ENCODE measurements at regions not wholly inside any gene's neighbourhood (a gene's known extent, or its start where the extent isn't known, plus 50 kb on each side); places are given as distances from the start of the nearest gene placed in this dataset.

GRCh38 chrX:43526878-43527277 lies 129.2 kb upstream of the MAOA start:
- no peak overlapping the region for H3K4me3 Mint-ChIP-seq (ENCODE audit: unreplicated experiment)
- H3K9me3 Mint-ChIP-seq (ENCODE audit: unreplicated experiment): peaks cover 1% of the 10 kb centered on the region
- no peak for TF ChIP-seq CTCF (IDR thresholded peaks at IDR 0.05; ENCODE audit: partially characterized antibody, unreplicated experiment)
- H3K27me3 Mint-ChIP-seq (ENCODE audit: unreplicated experiment): no peaks in the 10 kb centered on the region
- DNase-seq: no peak
- no peaks in the 10 kb centered on the region for H3K36me3 Mint-ChIP-seq (ENCODE audit: unreplicated experiment)
- no peaks in the 10 kb centered on the region for H3K4me1 Mint-ChIP-seq (ENCODE audit: low read depth, unreplicated experiment)
- H3K27ac Mint-ChIP-seq (ENCODE audit: unreplicated experiment): no peak overlapping the region

GRCh38 chrX:43527801-43528200 lies 128.3 kb upstream of the MAOA start:
- H3K27me3 Mint-ChIP-seq (ENCODE audit: unreplicated experiment): no peaks in the 10 kb centered on the region
- H3K27ac Mint-ChIP-seq (ENCODE audit: unreplicated experiment): no peak overlapping the region
- no peak for TF ChIP-seq CTCF (IDR thresholded peaks at IDR 0.05; ENCODE audit: partially characterized antibody, unreplicated experiment)
- H3K36me3 Mint-ChIP-seq (ENCODE audit: unreplicated experiment): no peaks in the 10 kb centered on the region
- no peak overlapping the region for H3K4me3 Mint-ChIP-seq (ENCODE audit: unreplicated experiment)
- H3K9me3 Mint-ChIP-seq (ENCODE audit: unreplicated experiment): peaks cover 1% of the 10 kb centered on the region
- DNase-seq: no peak
- H3K4me1 Mint-ChIP-seq (ENCODE audit: low read depth, unreplicated experiment): no peaks in the 10 kb centered on the region

- DNase-seq: no peak
- no peak for TF ChIP-seq CTCF (IDR thresholded peaks at IDR 0.05; ENCODE audit: partially characterized antibody, unreplicated experiment)
- Mint-ChIP-seq H3K36me3 (ENCODE audit: unreplicated experiment) (no peaks in the 10 kb centered on the region), H3K27me3 (ENCODE audit: unreplicated experiment) (no peaks in the 10 kb centered on the region), H3K27ac (ENCODE audit: unreplicated experiment) (no peak overlapping the region), H3K9me3 (ENCODE audit: unreplicated experiment) (peaks cover 1% of the 10 kb centered on the region), H3K4me3 (ENCODE audit: unreplicated experiment) (no peak overlapping the region), H3K4me1 (ENCODE audit: low read depth, unreplicated experiment) (no peaks in the 10 kb centered on the region)
These were observed 125.3 kb upstream of the MAOA start for GRCh38 chrX:43530837-43531236.

GRCh38 chrX:43540318-43540717 lies 115.8 kb upstream of the MAOA start:
- H3K4me1 Mint-ChIP-seq (ENCODE audit: low read depth, unreplicated experiment): no peaks in the 10 kb centered on the region
- H3K4me3 Mint-ChIP-seq (ENCODE audit: unreplicated experiment): no peak overlapping the region
- DNase-seq: no peak
- H3K27me3 Mint-ChIP-seq (ENCODE audit: unreplicated experiment): peaks cover 1% of the 10 kb centered on the region
- no peak for TF ChIP-seq CTCF (IDR thresholded peaks at IDR 0.05; ENCODE audit: partially characterized antibody, unreplicated experiment)
- no peaks in the 10 kb centered on the region for H3K36me3 Mint-ChIP-seq (ENCODE audit: unreplicated experiment)
- peaks cover 3% of the 10 kb centered on the region for H3K9me3 Mint-ChIP-seq (ENCODE audit: unreplicated experiment)
- no peak overlapping the region for H3K27ac Mint-ChIP-seq (ENCODE audit: unreplicated experiment)

- no peaks in the 10 kb centered on the region for H3K9me3 Mint-ChIP-seq (ENCODE audit: unreplicated experiment)
- no peak overlapping the region for H3K27ac Mint-ChIP-seq (ENCODE audit: unreplicated experiment)
- TF ChIP-seq CTCF (IDR thresholded peaks at IDR 0.05; ENCODE audit: partially characterized antibody, unreplicated experiment): no peak
- peaks cover 9% of the 10 kb centered on the region for H3K4me1 Mint-ChIP-seq (ENCODE audit: low read depth, unreplicated experiment)
- H3K27me3 Mint-ChIP-seq (ENCODE audit: unreplicated experiment): no peaks in the 10 kb centered on the region
- DNase-seq: no peak
- no peak overlapping the region for H3K4me3 Mint-ChIP-seq (ENCODE audit: unreplicated experiment)
- no peaks in the 10 kb centered on the region for H3K36me3 Mint-ChIP-seq (ENCODE audit: unreplicated experiment)
These were observed 104.5 kb upstream of the MAOA start for GRCh38 chrX:43551590-43551989.
